Globus pallidus (tissue), 1 donor: ENCODE measurements at regions not wholly inside any gene's neighbourhood (a gene's known extent, or its start where the extent isn't known, plus 50 kb on each side); places are given as distances from the start of the nearest gene placed in this dataset.
"Not testable (repeated sequence)": the region's sequence is repeated elsewhere in the genome, so short reads cannot be mapped to it uniquely, and the experiment has no call there.

Source experiments
- DNase-seq: peaks from one replicate; pipeline ENCODE4 v3.0.0-alpha.2; 2015; ENCODE audit warnings: low spot score

GRCh38 chr6:168177103-168177891 is 98.3 kb upstream of the FRMD1 start:
- DNase-seq: no peak

- no peak for DNase-seq
These were observed 92.8 kb upstream of the FRMD1 start for GRCh38 chr6:168171673-168172353.

- no peak for DNase-seq
These were observed 92.0 kb upstream of the FRMD1 start for GRCh38 chr6:168170841-168171601.

- DNase-seq: no peak
These were observed 90.6 kb upstream of the FRMD1 start for GRCh38 chr6:168169624-168170023.

GRCh38 chr6:168168936-168169335 is 89.9 kb upstream of the FRMD1 start:
- not testable (repeated sequence) for DNase-seq

GRCh38 chr6:168168330-168168729 is 89.3 kb upstream of the FRMD1 start:
- not testable (repeated sequence) for DNase-seq

GRCh38 chr6:168167431-168168315 is 88.7 kb upstream of the FRMD1 start:
- DNase-seq: no peak

- DNase-seq: no peak
These were observed 87.6 kb upstream of the FRMD1 start for GRCh38 chr6:168166627-168167026.

- no peak for DNase-seq
These were observed 86.9 kb upstream of the FRMD1 start for GRCh38 chr6:168165891-168166290.

GRCh38 chr6:168165373-168165772 is 86.4 kb upstream of the FRMD1 start:
- no peak for DNase-seq

GRCh38 chr6:168164462-168165061 is 85.5 kb upstream of the FRMD1 start:
- no peak for DNase-seq

- DNase-seq: peak; percentile 30
These were observed 84.2 kb upstream of the FRMD1 start for GRCh38 chr6:168163096-168163731.

GRCh38 chr6:168162366-168162765 is 83.4 kb upstream of the FRMD1 start:
- DNase-seq: no peak

- DNase-seq: no peak
These were observed 82.3 kb upstream of the FRMD1 start for GRCh38 chr6:168161371-168161750.

- DNase-seq: no peak
These were observed 81.7 kb upstream of the FRMD1 start for GRCh38 chr6:168160506-168161370.

- DNase-seq: no peak
These were observed 80.5 kb upstream of the FRMD1 start for GRCh38 chr6:168159506-168159905.

GRCh38 chr6:168158980-168159349 is 80.0 kb upstream of the FRMD1 start:
- no peak for DNase-seq

- no peak for DNase-seq
These were observed 79.4 kb upstream of the FRMD1 start for GRCh38 chr6:168158213-168158979.
